Adrenal gland (tissue), 9 donors: ENCODE measurements at regions not wholly inside any gene's neighbourhood (a gene's known extent, or its start where the extent isn't known, plus 50 kb on each side); places are given as distances from the start of the nearest gene placed in this dataset.

ENCODE experiments used
- DNase-seq, 7 donors: peaks; one replicate each; pipeline ENCODE4 v3.0.0-alpha.2; 2019 to 2020
- H3K27ac ChIP-seq, 5 donors: fragments of 200-600 bp; sonication (generic) in 4 of 5; 1 replicate in 3 of 5; 2 replicates in 2 of 5; pipeline versions ENCODE4 v1.5.1 to v1.8.0; 2016 to 2020; ENCODE audit warnings: mild to moderate bottlenecking in 1 of 5
- H3K27me3 ChIP-seq: fragments of 200-600 bp; 2 replicates; pipeline ENCODE4 v1.8.0; 2021
- H3K36me3 ChIP-seq, 2 donors: fragments of 200-600 bp; replicated peaks in 1 of 2; 1 replicate in 1 of 2; 2 replicates in 1 of 2; pipeline versions ENCODE4 v1.5.1 to v1.8.0; 2018 to 2022
- H3K4me1 ChIP-seq, 2 donors: fragments of 200-600 bp; replicated peaks in 1 of 2; 1 replicate in 1 of 2; 2 replicates in 1 of 2; pipeline versions ENCODE4 v1.5.1 to v1.8.0; 2018 to 2021
- H3K4me3 ChIP-seq, 4 donors: fragments of 200-600 bp; sonication (generic) in 3 of 4; one replicate each; pipeline ENCODE4 v1.5.1; 2016 to 2018
- H3K9me3 ChIP-seq, 3 donors: fragments of 200-600 bp; sonication (generic) in 1 of 3; replicated peaks in 1 of 3; 1 replicate in 2 of 3; 2 replicates in 1 of 3; pipeline versions ENCODE4 v1.5.1 to v1.8.0; 2016 to 2021
- CTCF ChIP-seq, 6 experiments: fragments of 450-650 bp in 4 of 6; fragments of 200-600 bp in 2 of 6; sonication (generic) in 1 of 6; IDR thresholded peaks; 1 replicate in 5 of 6; 2 replicates in 1 of 6; pipeline versions ENCODE4 v1.5.1 to v1.8.0; 2016 to 2021; ENCODE audit warnings: antibody characterized with exemption in 6 of 6, mild to moderate bottlenecking in 2 of 6, moderate library complexity in 1 of 6
- POLR2A ChIP-seq, 2 donors: fragments of 450-650 bp; IDR thresholded peaks; one replicate each; pipeline ENCODE4 v1.6.1; 2017; ENCODE audit warnings: antibody characterized with exemption in 2 of 2, mild to moderate bottlenecking in 2 of 2, moderate library complexity in 1 of 2
- WGBS, 4 donors: extraction: QIAGEN DNeasy Blood & Tissue Kit in 2 of 4; methylation state at CpG; one replicate each; pipeline versions ENCODE4 v1.1.5 to v1.1.7; 2013 to 2017; 5-methylcytosine and 5-hydroxymethylcytosine counted together
- intact Hi-C, 2 donors: fragments of 100-400 bp; cut with DNase I; formaldehyde crosslinking; loops; one replicate each; pipeline versions ENCODE4 v1.14.1 to v1.15.0; 2022 to 2023
- donor health status: healthy with polysubstance abuse.
- donor health status: Bipolar disorder and iron deficiency.
- donor health status: DM: yes; HTN: yes; CAD: no.
- donor health status: DM: no; HTN: no; CAD: no.
- donor health status: DM: no; HTN: no; CAD: no.

- no peaks in the 10 kb centered on the region for H3K4me1 ChIP-seq
- no peak overlapping the region for H3K27ac ChIP-seq
- H3K27me3 ChIP-seq: no peaks in the 10 kb centered on the region
- H3K4me3 ChIP-seq: no peak overlapping the region
- WGBS, 4 donors: 61 to 73% (median 67%) methylated on average over 5 of the region's 5 CpGs
- H3K36me3 ChIP-seq: no peaks in the 10 kb centered on the region
- no peaks in the 10 kb centered on the region for H3K9me3 ChIP-seq
- intact Hi-C loops: no loop called here
- no peak for DNase-seq
- TF ChIP-seq CTCF (IDR thresholded peaks at IDR 0.05) (no peak), POLR2A (IDR thresholded peaks at IDR 0.05) (no peak)
These were observed 66.3 kb upstream of the SP4 start for GRCh38 chr7:21361413-21362125.

GRCh38 chr7:21364801-21365271 lies 63.0 kb upstream of the SP4 start:
- TF ChIP-seq CTCF (IDR thresholded peaks at IDR 0.05): no peak
- no peak for TF ChIP-seq POLR2A (IDR thresholded peaks at IDR 0.05)
- Histone ChIP-seq H3K4me1 (no peaks in the 10 kb centered on the region), H3K27ac (no peak overlapping the region), H3K4me3 (no peak overlapping the region), H3K36me3 (no peaks in the 10 kb centered on the region), H3K9me3 (no peaks in the 10 kb centered on the region), H3K27me3 (no peaks in the 10 kb centered on the region)
- WGBS, 4 donors: 76 to 91% (median 83%) methylated on average over 2 of the region's 2 CpGs
- intact Hi-C loops: no loop called here
- DNase-seq: no peak

- 55 to 61% (median 59%) methylated on average over 6 of the region's 6 CpGs for WGBS, 4 donors
- Histone ChIP-seq H3K4me3 (no peak overlapping the region), H3K4me1 (no peaks in the 10 kb centered on the region), H3K9me3 (no peaks in the 10 kb centered on the region), H3K36me3 (no peaks in the 10 kb centered on the region), H3K27ac (no peak overlapping the region), H3K27me3 (no peaks in the 10 kb centered on the region)
- TF ChIP-seq CTCF (IDR thresholded peaks at IDR 0.05): no peak
- no peak for TF ChIP-seq POLR2A (IDR thresholded peaks at IDR 0.05)
- intact Hi-C loops: no loop called here
- no peak for DNase-seq
These were observed 61.8 kb upstream of the SP4 start for GRCh38 chr7:21365866-21366624.

GRCh38 chr7:21367081-21367480 lies 60.8 kb upstream of the SP4 start:
- TF ChIP-seq POLR2A (IDR thresholded peaks at IDR 0.05) (no peak), CTCF (IDR thresholded peaks at IDR 0.05) (no peak)
- Histone ChIP-seq H3K4me3 (no peak overlapping the region), H3K36me3 (no peaks in the 10 kb centered on the region), H3K4me1 (no peaks in the 10 kb centered on the region), H3K27ac (no peak overlapping the region), H3K9me3 (no peaks in the 10 kb centered on the region), H3K27me3 (no peaks in the 10 kb centered on the region)
- 78 to 85% (median 83%) methylated on average over 3 of the region's 3 CpGs for WGBS, 4 donors
- intact Hi-C loops: no loop called here
- no peak for DNase-seq
